ENCODE measurements at regions not wholly inside any gene's neighbourhood (a gene's known extent, or its start where the extent isn't known, plus 50 kb on each side); places are given as distances from the start of the nearest gene placed in this dataset.

- no peaks in the 10 kb centered on the region for H3K36me3 ChIP-seq
- intact Hi-C loops (cut with DNase I; ENCODE audit: low total_unique reads) (no loop called here), in situ Hi-C loops (cut with MboI; ENCODE audit: low pct_ligation_motif_present in 1 of 4, low pct_unique_long_range_greater_than_20kb in 1 of 4, low sequenced_read_pairs in 3 of 4) (no loop called here)
- no peak overlapping the region for H3K4me3 ChIP-seq
- no peaks in the 10 kb centered on the region for H3K4me1 ChIP-seq
- no peak for DNase-seq
- H3K9me3 ChIP-seq = no peaks in the 10 kb centered on the region
- no peaks in the 10 kb centered on the region for H3K27me3 ChIP-seq
- no peak overlapping the region for H3K27ac ChIP-seq
- TF ChIP-seq, protein P1, sequence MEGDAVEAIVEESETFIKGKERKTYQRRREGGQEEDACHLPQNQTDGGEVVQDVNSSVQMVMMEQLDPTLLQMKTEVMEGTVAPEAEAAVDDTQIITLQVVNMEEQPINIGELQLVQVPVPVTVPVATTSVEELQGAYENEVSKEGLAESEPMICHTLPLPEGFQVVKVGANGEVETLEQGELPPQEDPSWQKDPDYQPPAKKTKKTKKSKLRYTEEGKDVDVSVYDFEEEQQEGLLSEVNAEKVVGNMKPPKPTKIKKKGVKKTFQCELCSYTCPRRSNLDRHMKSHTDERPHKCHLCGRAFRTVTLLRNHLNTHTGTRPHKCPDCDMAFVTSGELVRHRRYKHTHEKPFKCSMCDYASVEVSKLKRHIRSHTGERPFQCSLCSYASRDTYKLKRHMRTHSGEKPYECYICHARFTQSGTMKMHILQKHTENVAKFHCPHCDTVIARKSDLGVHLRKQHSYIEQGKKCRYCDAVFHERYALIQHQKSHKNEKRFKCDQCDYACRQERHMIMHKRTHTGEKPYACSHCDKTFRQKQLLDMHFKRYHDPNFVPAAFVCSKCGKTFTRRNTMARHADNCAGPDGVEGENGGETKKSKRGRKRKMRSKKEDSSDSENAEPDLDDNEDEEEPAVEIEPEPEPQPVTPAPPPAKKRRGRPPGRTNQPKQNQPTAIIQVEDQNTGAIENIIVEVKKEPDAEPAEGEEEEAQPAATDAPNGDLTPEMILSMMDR (IDR thresholded peaks at IDR 0.05) = no peak
These were observed 750.0 kb upstream of the ZNF608 start for GRCh38 chr5:125496393-125496792.

DNA sequence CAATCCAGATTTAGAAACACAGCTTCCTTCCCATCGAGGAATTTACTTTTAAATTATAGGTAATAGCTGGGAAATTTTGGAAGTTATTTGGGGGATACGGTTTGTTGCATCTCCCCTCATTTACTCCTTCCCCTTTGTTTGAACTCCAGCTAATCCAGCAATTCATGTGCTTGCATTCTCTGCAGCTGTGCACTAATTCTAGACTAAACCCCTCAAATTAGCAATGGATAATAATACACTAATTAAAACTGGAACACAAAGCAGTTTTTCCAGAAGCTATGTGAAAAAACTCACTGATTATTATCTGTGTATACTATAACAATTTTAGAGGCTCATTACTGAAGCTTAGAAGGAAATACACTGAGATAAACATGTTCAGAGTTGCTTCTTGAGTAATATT, 751.2 kb upstream of the ZNF608 start:
- no peaks in the 10 kb centered on the region for H3K9me3 ChIP-seq
- no peak for DNase-seq
- TF ChIP-seq, protein P1 (IDR thresholded peaks at IDR 0.05) = no peak
- TF ChIP-seq POLR2AphosphoS5 (IDR thresholded peaks at IDR 0.05) (no peak), POLR2A (IDR thresholded peaks at IDR 0.05) (no peak), EP300 (IDR thresholded peaks at IDR 0.05; ENCODE audit: low read depth) (no peak)
- H3K36me3 ChIP-seq = no peaks in the 10 kb centered on the region
- H3K4me1 ChIP-seq = no peaks in the 10 kb centered on the region
- intact Hi-C loops (cut with DNase I; ENCODE audit: low total_unique reads) (no loop called here), in situ Hi-C loops (cut with MboI; ENCODE audit: low pct_ligation_motif_present in 1 of 4, low pct_unique_long_range_greater_than_20kb in 1 of 4, low sequenced_read_pairs in 3 of 4) (no loop called here)
- H3K27me3 ChIP-seq = no peaks in the 10 kb centered on the region
- no peak overlapping the region for H3K27ac ChIP-seq
- no peak overlapping the region for H3K4me3 ChIP-seq
- WGBS, 2 donors (ENCODE audit: low coverage in 1 of 2) = 60 to 70% methylated on average over 2 of the region's 2 CpGs

DNA sequence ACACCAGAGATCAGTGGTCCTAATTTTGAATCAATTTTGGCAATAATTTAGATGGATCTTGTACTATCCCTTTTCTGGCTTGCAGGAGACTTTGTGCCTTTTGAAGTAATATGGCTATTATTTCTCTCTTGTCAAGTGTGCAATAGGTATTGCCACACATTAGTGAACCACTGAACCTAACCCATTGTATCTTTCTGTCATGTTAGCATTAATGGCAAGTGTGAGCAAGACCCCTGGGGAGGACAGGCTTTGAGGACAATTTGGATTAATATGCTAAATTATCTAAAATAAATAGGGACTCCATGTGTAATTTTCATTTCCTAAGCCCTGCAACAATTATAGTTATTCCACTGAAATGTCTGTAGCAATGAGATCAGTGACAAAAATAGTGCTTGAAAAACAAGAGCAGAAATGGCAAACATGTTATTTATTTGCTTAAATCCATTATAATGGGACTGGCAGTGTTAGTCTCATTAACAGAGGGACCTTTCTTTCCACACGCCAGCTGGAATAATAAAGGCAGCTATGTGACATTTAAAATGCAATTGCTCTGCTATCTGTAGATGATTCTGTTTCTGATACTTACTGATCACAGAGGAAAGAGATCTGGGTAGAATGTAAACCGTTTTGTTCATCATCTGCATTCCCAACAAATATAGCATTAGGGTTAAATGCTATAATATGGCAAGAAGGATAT, 753.3 kb upstream of the ZNF608 start:
- no peaks in the 10 kb centered on the region for H3K9me3 ChIP-seq
- H3K27me3 ChIP-seq = no peaks in the 10 kb centered on the region
- no peak for DNase-seq
- no peaks in the 10 kb centered on the region for H3K4me1 ChIP-seq
- intact Hi-C loops (cut with DNase I; ENCODE audit: low total_unique reads) = no loop called here
- no peak overlapping the region for H3K27ac ChIP-seq
- no peaks in the 10 kb centered on the region for H3K36me3 ChIP-seq
- no peak for TF ChIP-seq EP300 (IDR thresholded peaks at IDR 0.05; ENCODE audit: low read depth)
- no peak for TF ChIP-seq POLR2AphosphoS5 (IDR thresholded peaks at IDR 0.05)
- TF ChIP-seq, protein P1 (IDR thresholded peaks at IDR 0.05) = no peak
- TF ChIP-seq POLR2A (IDR thresholded peaks at IDR 0.05) = no peak
- no peak overlapping the region for H3K4me3 ChIP-seq
- WGBS, 2 donors (ENCODE audit: low coverage in 1 of 2) = 45 to 61% methylated on average over 2 of the region's 2 CpGs
- in situ Hi-C loops (cut with MboI; ENCODE audit: low pct_ligation_motif_present in 1 of 4, low pct_unique_long_range_greater_than_20kb in 1 of 4, low sequenced_read_pairs in 3 of 4) = no loop called here

GRCh38 chr5:125501396-125501795, 755.0 kb upstream of the ZNF608 start:
- in situ Hi-C loops (cut with MboI; ENCODE audit: low pct_ligation_motif_present in 1 of 4, low pct_unique_long_range_greater_than_20kb in 1 of 4, low sequenced_read_pairs in 3 of 4) (no loop called here), intact Hi-C loops (cut with DNase I; ENCODE audit: low total_unique reads) (no loop called here)
- Histone ChIP-seq H3K4me3 (no peak overlapping the region), H3K36me3 (no peaks in the 10 kb centered on the region), H3K9me3 (no peaks in the 10 kb centered on the region), H3K27me3 (no peaks in the 10 kb centered on the region), H3K27ac (no peak overlapping the region), H3K4me1 (no peaks in the 10 kb centered on the region)
- no peak for TF ChIP-seq POLR2AphosphoS5 (IDR thresholded peaks at IDR 0.05)
- no peak for TF ChIP-seq EP300 (IDR thresholded peaks at IDR 0.05; ENCODE audit: low read depth)
- 25 to 75% methylated on average over 1 to 2 of the region's 2 CpGs for WGBS, 2 donors (ENCODE audit: low coverage in 1 of 2)
- no peak for DNase-seq

GRCh38 chr5:125503946-125504345, 757.5 kb upstream of the ZNF608 start:
- DNase-seq = no peak
- H3K9me3 ChIP-seq = no peaks in the 10 kb centered on the region
- H3K36me3 ChIP-seq = no peaks in the 10 kb centered on the region
- no peak overlapping the region for H3K27ac ChIP-seq
- intact Hi-C loops (cut with DNase I; ENCODE audit: low total_unique reads) = no loop called here
- TF ChIP-seq, protein P1 (IDR thresholded peaks at IDR 0.05) = no peak
- TF ChIP-seq POLR2AphosphoS5 (IDR thresholded peaks at IDR 0.05) (no peak), EP300 (IDR thresholded peaks at IDR 0.05; ENCODE audit: low read depth) (no peak), POLR2A (IDR thresholded peaks at IDR 0.05) (no peak)
- H3K4me3 ChIP-seq = no peak overlapping the region
- H3K4me1 ChIP-seq = no peaks in the 10 kb centered on the region
- H3K27me3 ChIP-seq = no peaks in the 10 kb centered on the region
- 55 to 64% methylated on average over 5 of the region's 5 CpGs for WGBS, 2 donors (ENCODE audit: low coverage in 1 of 2)
- in situ Hi-C loops (cut with MboI; ENCODE audit: low pct_ligation_motif_present in 1 of 4, low pct_unique_long_range_greater_than_20kb in 1 of 4, low sequenced_read_pairs in 3 of 4) = no loop called here
